Epithelial cell of esophagus (primary cell): ENCODE measurements at regions not wholly inside any gene's neighbourhood (a gene's known extent, or its start where the extent isn't known, plus 50 kb on each side); places are given as distances from the start of the nearest gene placed in this dataset.

Experiments
- DNase-seq: peaks from one replicate; pipeline ENCODE4 v3.0.0; 2010; ENCODE audit warnings: low read depth
- H3K4me3 ChIP-seq: 2 replicates; pipeline ENCODE4 v1.5.1; 2011; ENCODE audit warnings: mild to moderate bottlenecking, low read length, control low read depth
- TF ChIP-seq, protein P1 (sequence below): IDR thresholded peaks from 2 replicates; pipeline ENCODE4 v1.5.1; 2011; ENCODE audit warnings: low read depth, mild to moderate bottlenecking, low read length, control low read depth, inconsistent platforms; ENCODE audit not compliant: insufficient read depth; ENCODE audit errors: missing control alignments

DNA sequence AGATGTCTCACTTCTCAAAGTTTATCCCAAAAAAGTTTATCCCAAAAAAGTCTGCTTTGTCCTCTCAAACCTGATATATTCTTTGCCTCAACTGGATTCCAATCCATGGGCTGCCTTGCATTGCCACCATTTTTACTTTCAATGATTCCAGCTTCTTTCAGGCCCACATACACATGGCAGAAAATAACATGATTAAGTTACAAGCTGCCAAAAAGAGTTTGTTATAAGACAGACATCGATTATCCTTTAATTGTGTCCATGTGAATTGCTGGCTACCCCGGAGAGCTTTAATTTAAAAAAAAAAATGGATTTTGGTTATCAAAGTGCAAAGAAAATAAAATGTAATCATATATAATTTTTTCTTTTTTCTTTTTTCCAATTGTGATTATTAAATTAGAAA, 819.6 kb upstream of the SORCS1 start:
- DNase-seq, result no peak
- TF ChIP-seq, protein P1, sequence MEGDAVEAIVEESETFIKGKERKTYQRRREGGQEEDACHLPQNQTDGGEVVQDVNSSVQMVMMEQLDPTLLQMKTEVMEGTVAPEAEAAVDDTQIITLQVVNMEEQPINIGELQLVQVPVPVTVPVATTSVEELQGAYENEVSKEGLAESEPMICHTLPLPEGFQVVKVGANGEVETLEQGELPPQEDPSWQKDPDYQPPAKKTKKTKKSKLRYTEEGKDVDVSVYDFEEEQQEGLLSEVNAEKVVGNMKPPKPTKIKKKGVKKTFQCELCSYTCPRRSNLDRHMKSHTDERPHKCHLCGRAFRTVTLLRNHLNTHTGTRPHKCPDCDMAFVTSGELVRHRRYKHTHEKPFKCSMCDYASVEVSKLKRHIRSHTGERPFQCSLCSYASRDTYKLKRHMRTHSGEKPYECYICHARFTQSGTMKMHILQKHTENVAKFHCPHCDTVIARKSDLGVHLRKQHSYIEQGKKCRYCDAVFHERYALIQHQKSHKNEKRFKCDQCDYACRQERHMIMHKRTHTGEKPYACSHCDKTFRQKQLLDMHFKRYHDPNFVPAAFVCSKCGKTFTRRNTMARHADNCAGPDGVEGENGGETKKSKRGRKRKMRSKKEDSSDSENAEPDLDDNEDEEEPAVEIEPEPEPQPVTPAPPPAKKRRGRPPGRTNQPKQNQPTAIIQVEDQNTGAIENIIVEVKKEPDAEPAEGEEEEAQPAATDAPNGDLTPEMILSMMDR, result no peak
- no peak overlapping the region for H3K4me3 ChIP-seq

DNA sequence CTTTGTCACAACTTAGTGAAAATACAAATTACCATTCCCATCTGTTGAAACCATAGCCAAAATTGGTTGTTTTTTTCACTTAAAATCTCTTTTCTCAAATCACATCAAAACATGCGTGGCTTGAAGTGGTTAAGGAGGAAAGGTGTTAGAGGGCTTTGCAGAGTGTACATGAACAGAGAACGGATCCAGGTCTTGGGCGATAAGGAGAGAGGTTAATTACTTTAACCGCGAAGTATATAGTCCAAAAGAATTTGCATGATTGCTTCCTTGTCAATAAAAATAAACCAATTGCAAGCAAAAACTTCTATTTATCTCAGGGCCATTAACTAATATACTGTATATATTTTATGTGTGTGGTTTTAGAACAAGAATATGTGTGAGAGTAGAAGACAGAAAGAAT, 813.9 kb upstream of the SORCS1 start:
- TF ChIP-seq, protein P1, result no peak
- DNase-seq, result no peak
- H3K4me3 ChIP-seq, result no peak overlapping the region

DNA sequence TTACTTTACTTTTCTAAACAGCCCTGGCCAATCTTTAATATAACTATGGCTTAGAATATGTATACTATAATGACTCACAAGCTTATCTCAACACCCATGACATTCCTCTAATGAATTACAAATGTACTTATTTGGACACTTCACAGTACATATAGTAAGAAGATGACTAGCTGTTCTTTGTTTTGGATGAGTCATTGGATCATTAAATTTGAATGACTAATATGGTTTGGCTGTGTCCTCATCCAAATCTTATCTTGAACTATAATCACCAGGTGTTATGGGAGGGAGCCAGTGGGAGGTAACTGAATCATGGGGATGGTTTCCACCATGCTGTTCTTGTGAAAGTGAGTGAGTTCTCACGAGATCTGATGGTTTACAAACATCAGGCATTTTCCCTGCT, 807.5 kb upstream of the SORCS1 start:
- H3K4me3 ChIP-seq, result no peak overlapping the region
- peak; percentile 95 for DNase-seq
- TF ChIP-seq, protein P1, result no peak

DNA sequence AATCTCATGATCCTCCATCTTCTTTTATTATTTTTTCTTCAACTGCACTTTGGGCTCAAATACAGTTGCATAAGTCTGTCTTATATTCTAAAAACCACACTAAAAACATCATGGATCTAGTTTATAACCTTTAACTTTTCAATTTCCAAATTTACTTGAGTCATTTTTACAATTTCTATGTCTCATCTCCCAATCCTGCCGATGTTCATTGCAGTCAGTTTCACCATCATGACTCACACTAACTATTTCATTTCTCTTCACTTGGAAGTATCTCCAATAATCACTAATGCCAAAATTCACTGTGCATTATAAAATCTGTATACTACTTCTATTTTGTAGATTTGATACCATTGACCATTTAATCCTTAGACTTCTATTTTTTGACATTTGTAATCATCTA, 806.9 kb upstream of the SORCS1 start:
- no peak overlapping the region for H3K4me3 ChIP-seq
- TF ChIP-seq, protein P1, result no peak
- DNase-seq, result peak; percentile 88

DNA sequence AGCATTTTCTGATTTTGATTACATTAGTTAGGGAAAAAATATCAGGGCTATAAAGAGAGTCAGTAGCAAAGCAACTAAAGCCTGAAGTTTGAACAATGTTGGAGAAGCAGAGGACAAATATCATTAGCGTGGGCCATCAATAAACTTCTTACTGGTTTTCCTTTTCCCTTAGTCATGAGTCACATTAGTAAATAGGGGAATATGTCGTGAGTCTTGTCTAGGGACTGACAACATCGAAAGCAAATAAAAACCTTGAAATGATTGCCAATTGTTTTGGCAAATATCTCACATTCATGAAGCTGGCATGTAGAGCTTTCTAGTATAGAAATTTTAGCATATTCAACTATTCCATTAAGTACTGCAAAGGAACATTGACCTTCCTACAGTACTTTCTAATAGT, 806.0 kb upstream of the SORCS1 start:
- DNase-seq, result peak; percentile 5
- no peak overlapping the region for H3K4me3 ChIP-seq
- TF ChIP-seq, protein P1, result no peak

DNA sequence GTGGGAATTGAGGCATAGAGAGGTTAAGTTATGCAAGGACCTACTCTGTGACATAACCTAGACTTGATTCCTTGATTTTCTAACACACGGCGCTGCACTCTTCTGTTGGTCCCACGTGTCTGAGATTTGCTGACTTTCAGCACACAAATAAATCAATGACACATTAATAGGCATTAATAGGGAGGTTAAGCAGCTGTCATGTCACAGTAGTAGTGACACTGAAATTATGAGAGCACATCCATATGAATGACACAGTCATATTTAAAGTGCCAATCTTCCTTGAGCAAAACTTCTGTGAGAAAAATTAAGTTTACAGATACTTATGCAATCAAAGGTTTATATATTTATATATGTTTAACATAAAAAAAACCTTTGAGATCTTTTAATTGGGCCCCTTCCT, 805.4 kb upstream of the SORCS1 start:
- TF ChIP-seq, protein P1, result no peak
- no peak overlapping the region for H3K4me3 ChIP-seq
- DNase-seq, result no peak

DNA sequence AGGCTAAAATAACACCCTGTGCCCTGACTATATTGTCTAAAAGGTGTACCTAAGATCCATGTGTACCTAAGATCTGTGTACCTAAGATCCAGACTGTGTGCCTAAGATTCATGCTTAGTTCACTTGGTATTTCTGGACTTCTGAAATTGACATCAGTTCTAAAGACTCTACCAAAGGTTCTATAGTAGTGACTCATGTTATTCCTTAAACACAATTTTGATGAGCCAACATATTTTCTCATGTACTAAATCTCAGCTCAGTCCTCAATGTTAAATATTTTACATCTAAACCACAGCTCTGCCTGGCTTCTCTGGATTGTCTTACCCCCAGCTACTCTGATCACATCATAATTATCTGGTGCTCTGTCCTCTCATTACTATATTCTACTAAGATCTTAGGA, 802.3 kb upstream of the SORCS1 start:
- DNase-seq, result peak; percentile 33
- no peak overlapping the region for H3K4me3 ChIP-seq
- TF ChIP-seq, protein P1, result no peak
